ENCODE measurements at regions not wholly inside any gene's neighbourhood (a gene's known extent, or its start where the extent isn't known, plus 50 kb on each side); places are given as distances from the start of the nearest gene placed in this dataset.

GRCh38 chr11:42054351-42054900 lies 595.0 kb upstream of the LRRC4C start:
- DNase-seq: no peak
- no peak for TF ChIP-seq POLR2AphosphoS5 (IDR thresholded peaks at IDR 0.05)
- in situ Hi-C loops (cut with MboI; ENCODE audit: low pct_ligation_motif_present in 1 of 4, low pct_unique_long_range_greater_than_20kb in 1 of 4, low sequenced_read_pairs in 3 of 4) (no loop called here), intact Hi-C loops (cut with DNase I; ENCODE audit: low total_unique reads) (no loop called here)
- Histone ChIP-seq H3K27ac (no peak overlapping the region), H3K4me3 (no peak overlapping the region), H3K27me3 (no peaks in the 10 kb centered on the region), H3K36me3 (no peaks in the 10 kb centered on the region), H3K4me1 (no peaks in the 10 kb centered on the region), H3K9me3 (no peaks in the 10 kb centered on the region)
- 51 to 63% methylated on average over 3 of the region's 3 CpGs for WGBS, 2 donors (ENCODE audit: low coverage in 1 of 2)

GRCh38 chr11:42055606-42056005 lies 596.2 kb upstream of the LRRC4C start:
- TF ChIP-seq CTCF (IDR thresholded peaks at IDR 0.05): no peak
- H3K27me3 ChIP-seq: no peaks in the 10 kb centered on the region
- no peak overlapping the region for H3K27ac ChIP-seq
- no peaks in the 10 kb centered on the region for H3K4me1 ChIP-seq
- H3K36me3 ChIP-seq: no peaks in the 10 kb centered on the region
- in situ Hi-C loops (cut with MboI; ENCODE audit: low pct_ligation_motif_present in 1 of 4, low pct_unique_long_range_greater_than_20kb in 1 of 4, low sequenced_read_pairs in 3 of 4) (no loop called here), intact Hi-C loops (cut with DNase I; ENCODE audit: low total_unique reads) (no loop called here)
- H3K9me3 ChIP-seq: no peaks in the 10 kb centered on the region
- DNase-seq: no peak
- 50% methylated on average over 1 of the region's 1 CpG; no CpG with 5 or more reads in 1 of the 2 donors for WGBS, 2 donors (ENCODE audit: low coverage in 1 of 2)
- H3K4me3 ChIP-seq: no peak overlapping the region

- DNase-seq: no peak
Observed at GRCh38 chr11:42058794-42059193, 599.3 kb upstream of the LRRC4C start.

GRCh38 chr11:42065199-42065598 lies 605.7 kb upstream of the LRRC4C start:
- in situ Hi-C loops (cut with MboI; ENCODE audit: low pct_ligation_motif_present in 1 of 4, low pct_unique_long_range_greater_than_20kb in 1 of 4, low sequenced_read_pairs in 3 of 4): no loop called here
- Histone ChIP-seq H3K9me3 (no peaks in the 10 kb centered on the region), H3K27me3 (no peaks in the 10 kb centered on the region), H3K36me3 (no peaks in the 10 kb centered on the region), H3K4me1 (no peaks in the 10 kb centered on the region), H3K27ac (no peak overlapping the region), H3K4me3 (no peak overlapping the region)
- TF ChIP-seq POLR2AphosphoS5 (IDR thresholded peaks at IDR 0.05) (no peak), EP300 (IDR thresholded peaks at IDR 0.05; ENCODE audit: low read depth) (no peak), CTCF (IDR thresholded peaks at IDR 0.05) (no peak), POLR2A (IDR thresholded peaks at IDR 0.05) (no peak)
- intact Hi-C loops (cut with DNase I; ENCODE audit: low total_unique reads): no loop called here
- no peak for DNase-seq

More at GRCh38 chr11:42058794-42059193, 599.3 kb upstream of the LRRC4C start:
- H3K36me3 ChIP-seq: no peaks in the 10 kb centered on the region
- H3K9me3 ChIP-seq: no peaks in the 10 kb centered on the region
- intact Hi-C loops (cut with DNase I; ENCODE audit: low total_unique reads): no loop called here
- in situ Hi-C loops (cut with MboI; ENCODE audit: low pct_ligation_motif_present in 1 of 4, low pct_unique_long_range_greater_than_20kb in 1 of 4, low sequenced_read_pairs in 3 of 4): no loop called here
- no peak for TF ChIP-seq POLR2AphosphoS5 (IDR thresholded peaks at IDR 0.05)
- TF ChIP-seq EP300 (IDR thresholded peaks at IDR 0.05; ENCODE audit: low read depth): no peak
- no peak for TF ChIP-seq CTCF (IDR thresholded peaks at IDR 0.05)
- TF ChIP-seq POLR2A (IDR thresholded peaks at IDR 0.05): no peak
- no peak overlapping the region for H3K4me3 ChIP-seq
- WGBS, 2 donors (ENCODE audit: low coverage in 1 of 2): 71 to 74% methylated on average over 5 of the region's 5 CpGs
- no peaks in the 10 kb centered on the region for H3K27me3 ChIP-seq
- H3K4me1 ChIP-seq: no peaks in the 10 kb centered on the region
- H3K27ac ChIP-seq: no peak overlapping the region

- TF ChIP-seq POLR2A (IDR thresholded peaks at IDR 0.05) (no peak), EP300 (IDR thresholded peaks at IDR 0.05; ENCODE audit: low read depth) (no peak), CTCF (IDR thresholded peaks at IDR 0.05) (no peak), POLR2AphosphoS5 (IDR thresholded peaks at IDR 0.05) (no peak)
- H3K9me3 ChIP-seq: no peaks in the 10 kb centered on the region
Observed at GRCh38 chr11:42066113-42066512, 606.7 kb upstream of the LRRC4C start.

More at GRCh38 chr11:42066113-42066512, 606.7 kb upstream of the LRRC4C start:
- no peak for DNase-seq
- in situ Hi-C loops (cut with MboI; ENCODE audit: low pct_ligation_motif_present in 1 of 4, low pct_unique_long_range_greater_than_20kb in 1 of 4, low sequenced_read_pairs in 3 of 4): no loop called here
- WGBS, 2 donors (ENCODE audit: low coverage in 1 of 2): 90 to 100% methylated on average over 1 to 15 of the region's 15 CpGs
- H3K27me3 ChIP-seq: no peaks in the 10 kb centered on the region
- no peaks in the 10 kb centered on the region for H3K36me3 ChIP-seq
- no peak overlapping the region for H3K27ac ChIP-seq
- H3K4me3 ChIP-seq: no peak overlapping the region
- no peaks in the 10 kb centered on the region for H3K4me1 ChIP-seq
- intact Hi-C loops (cut with DNase I; ENCODE audit: low total_unique reads): no loop called here

All from transverse colon (tissue), 4 donors.